DOHH2 (cell line): ENCODE measurements at regions not wholly inside any gene's neighbourhood (a gene's known extent, or its start where the extent isn't known, plus 50 kb on each side); places are given as distances from the start of the nearest gene placed in this dataset.
"Not testable (repeated sequence)": the region's sequence is repeated elsewhere in the genome, so short reads cannot be mapped to it uniquely, and the experiment has no call there.

Experiments used
- CTCF ChIP-seq: fragments of 200-600 bp; sonication (generic); IDR thresholded peaks from one replicate; pipeline ENCODE4 v1.5.1; 2014; ENCODE audit warnings: antibody characterized with exemption, mild to moderate bottlenecking, low read depth, low read length; ENCODE audit not compliant: poor library complexity, severe bottlenecking
- EZH2phosphoT487 ChIP-seq: fragments of 200-600 bp; sonication (generic); IDR thresholded peaks from 2 replicates; pipeline ENCODE4 v1.6.1; 2017; ENCODE audit warnings: borderline replicate concordance, mild to moderate bottlenecking, antibody characterized with exemption, low read length, moderate library complexity, mixed read lengths

- TF ChIP-seq CTCF, EZH2phosphoT487: not testable (repeated sequence)
Observed at GRCh38 chrX:63160994-63161393, 190.1 kb downstream of the SPIN4 start.
